Suppressor macrophage treated with lipopolysaccharide for 1 hour (primary cell): ENCODE measurements at regions not wholly inside any gene's neighbourhood (a gene's known extent, or its start where the extent isn't known, plus 50 kb on each side); places are given as distances from the start of the nearest gene placed in this dataset.

Source experiments
- DNase-seq, 3 donors: peaks; one replicate each; pipeline ENCODE4 v3.0.0-alpha.2; 2020 to 2022

- DNase-seq: no peak
Measured at GRCh38 chrX:80312448-80312847, 107.8 kb upstream of the TENT5D start.

GRCh38 chrX:80316526-80316925 is 103.7 kb upstream of the TENT5D start:
- no peak for DNase-seq

DNA sequence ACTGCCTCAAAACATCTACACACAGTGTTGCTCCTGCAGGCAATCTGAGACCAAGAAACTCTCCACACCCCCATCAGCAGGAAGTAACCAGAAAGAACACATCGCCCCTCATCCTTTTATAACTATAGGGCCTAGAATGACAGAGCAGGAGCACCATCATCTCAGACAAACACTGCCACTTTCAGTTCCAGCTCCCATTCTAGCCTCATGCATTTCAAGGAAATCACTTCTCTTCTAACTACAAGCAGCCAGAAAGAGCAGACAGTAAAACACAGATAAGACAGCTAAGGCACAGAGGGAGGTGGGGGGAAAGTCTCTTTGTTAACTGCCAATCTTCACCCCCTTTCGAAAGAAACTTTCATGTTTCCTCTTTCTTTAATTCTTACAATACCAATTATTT is 102.6 kb upstream of the TENT5D start:
- no peak for DNase-seq

GRCh38 chrX:80331285-80331684 is 89.0 kb upstream of the TENT5D start:
- DNase-seq: no peak

DNA sequence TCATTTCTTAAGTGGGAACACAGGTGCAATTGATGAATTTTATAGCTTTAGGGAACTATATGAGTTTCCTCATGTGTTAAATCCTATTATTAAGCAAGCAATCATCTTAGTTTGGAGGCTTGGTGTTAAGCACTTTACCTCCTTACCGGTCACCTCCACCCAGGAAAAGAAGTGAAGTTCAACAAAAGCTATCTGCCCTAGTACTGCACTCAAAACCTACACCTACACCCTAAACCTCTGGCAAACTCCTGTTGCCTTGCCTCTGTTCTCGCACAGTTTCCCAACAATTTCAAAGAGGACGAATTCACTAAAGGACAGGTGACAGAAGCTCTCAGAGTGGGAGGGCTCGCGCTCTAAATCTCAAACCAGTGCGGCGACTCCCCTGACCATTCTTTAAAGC is 85.7 kb upstream of the TENT5D start:
- no peak for DNase-seq

DNA sequence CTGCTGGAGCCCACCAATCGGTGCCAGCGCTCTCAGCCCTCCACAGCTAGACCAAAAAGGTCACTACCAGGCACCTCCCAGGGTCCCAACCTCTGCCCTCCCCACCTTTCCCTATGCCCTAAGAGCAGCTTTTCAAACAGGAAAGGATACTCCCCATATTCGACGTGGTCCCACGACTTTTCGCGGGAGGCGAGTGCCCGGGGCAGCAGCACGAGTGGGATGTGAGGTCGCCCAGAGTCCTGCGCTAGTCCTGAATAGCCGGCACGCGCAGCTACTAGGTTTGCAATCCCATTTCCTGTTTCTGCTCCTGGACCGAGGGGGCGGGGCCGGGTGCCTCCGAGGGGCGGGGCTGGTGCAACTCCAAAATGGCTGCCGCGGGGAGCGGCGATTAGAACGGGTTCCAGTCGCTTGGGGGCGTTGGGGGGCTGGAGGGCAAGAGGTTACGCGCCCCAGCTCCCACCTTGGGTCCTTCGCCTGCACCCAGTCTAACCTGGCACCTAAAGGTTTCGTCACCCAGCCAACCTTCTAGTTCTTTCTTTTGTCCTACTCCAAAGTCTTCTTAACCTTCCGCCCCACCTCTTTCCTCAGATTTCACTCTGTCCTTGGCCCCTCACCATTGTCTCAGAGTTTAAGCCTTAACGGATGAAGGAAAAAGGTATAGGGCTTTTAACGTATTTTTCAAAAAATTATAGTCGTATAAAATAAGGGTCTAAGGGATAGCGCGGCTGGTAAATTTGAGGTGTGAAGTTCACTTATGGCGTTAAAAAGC is 85.0 kb upstream of the TENT5D start:
- DNase-seq: peak; percentile 21 to 56 (median 44)

- no peak for DNase-seq
Measured at GRCh38 chrX:80354966-80355465, 65.2 kb upstream of the TENT5D start.
